HEK293 (cell line): ENCODE measurements at regions not wholly inside any gene's neighbourhood (a gene's known extent, or its start where the extent isn't known, plus 50 kb on each side); places are given as distances from the start of the nearest gene placed in this dataset.

Experiments used
- CTCF ChIA-PET: fragments of 350-600 bp; formaldehyde crosslinking; extraction: SDS; loops from one replicate; lab custom pipeline; 2021; ENCODE audit warnings: antibody characterized with exemption; lab: Yijun Ruan, JAX
- POLR2A ChIA-PET: fragments of 300-600 bp; formaldehyde crosslinking; extraction: SDS; loops from one replicate; lab custom pipeline; 2020; ENCODE audit warnings: antibody characterized with exemption, inconsistent platforms; lab: Yijun Ruan, JAX
- H3K27ac ChIP-seq: fragments of 200-500 bp; sonication (Bioruptor generic); 2 replicates; pipeline ENCODE4 v1.5.1; 2014; ENCODE audit warnings: low read depth, low read length, control low read depth, inconsistent platforms; ENCODE audit errors: extremely low read depth
- H3K36me3 ChIP-seq, 2 experiments: fragments of 200-500 bp in 1 of 2; sonication (Bioruptor generic) in 1 of 2; 1 replicate in 1 of 2; 2 replicates in 1 of 2; pipeline ENCODE4 v1.5.1; 2014 to 2017; ENCODE audit warnings: inconsistent platforms in 2 of 2, low read length in 2 of 2; ENCODE audit not compliant: control insufficient read depth in 2 of 2, insufficient read depth in 1 of 2
- H3K4me1 ChIP-seq: fragments of 200-500 bp; sonication (Bioruptor generic); 2 replicates; pipeline ENCODE4 v1.5.1; 2014; ENCODE audit warnings: mild to moderate bottlenecking, low read length, inconsistent platforms; ENCODE audit not compliant: control insufficient read depth, insufficient read depth
- H3K4me3 ChIP-seq: 2 replicates; pipeline ENCODE4 v1.5.1; 2011; ENCODE audit warnings: low read depth, mild to moderate bottlenecking, control low read depth, low read length, moderate library complexity
- H3K9me3 ChIP-seq: fragments of 200-500 bp; sonication (Bioruptor generic); 2 replicates; pipeline ENCODE4 v1.5.1; 2014; ENCODE audit warnings: low read depth, low read length, inconsistent platforms; ENCODE audit not compliant: control insufficient read depth, insufficient read depth
- KLF7 ChIP-seq: fragments of 450-650 bp; formaldehyde crosslinking; IDR thresholded peaks from 2 replicates; pipeline ENCODE4 v1.5.1; 2016; ENCODE audit warnings: missing biosample characterization, missing genetic modification characterization, borderline replicate concordance
- KLF8 ChIP-seq: fragments of 450-650 bp; formaldehyde crosslinking; IDR thresholded peaks from 2 replicates; pipeline ENCODE4 v1.5.1; 2016; ENCODE audit warnings: missing biosample characterization, missing genetic modification characterization
- MYNN ChIP-seq: fragments of 450-650 bp; formaldehyde crosslinking; IDR thresholded peaks from 2 replicates; pipeline ENCODE4 v1.5.1; 2016; ENCODE audit warnings: missing biosample characterization, missing genetic modification characterization, borderline replicate concordance
- PRDM1 ChIP-seq: fragments of 450-650 bp; formaldehyde crosslinking; IDR thresholded peaks from 2 replicates; pipeline ENCODE4; 2016; ENCODE audit warnings: missing biosample characterization, missing genetic modification characterization
- PRDM10 ChIP-seq: fragments of 450-650 bp; formaldehyde crosslinking; IDR thresholded peaks from 2 replicates; pipeline ENCODE4 v1.5.1; 2016; ENCODE audit warnings: missing biosample characterization, missing genetic modification characterization
- PRDM4 ChIP-seq: fragments of 450-650 bp; formaldehyde crosslinking; IDR thresholded peaks from 2 replicates; pipeline ENCODE4 v1.5.1; 2017; ENCODE audit warnings: missing biosample characterization, missing genetic modification characterization
- RBAK ChIP-seq: fragments of 450-650 bp; formaldehyde crosslinking; IDR thresholded peaks from 2 replicates; pipeline ENCODE4 v1.5.1; 2016; ENCODE audit warnings: missing biosample characterization, missing genetic modification characterization
- SETDB1 ChIP-seq: IDR thresholded peaks from one replicate; pipeline ENCODE4 v1.6.1; 2017; ENCODE audit warnings: mild to moderate bottlenecking, low read length, moderate library complexity, mixed read lengths; ENCODE audit not compliant: insufficient read length
- TRIM28 ChIP-seq: IDR thresholded peaks from 2 replicates; pipeline ENCODE4 v1.6.1; 2011; ENCODE audit warnings: low read length, control low read depth, borderline replicate concordance
- ZFP3 ChIP-seq: fragments of 450-650 bp; formaldehyde crosslinking; IDR thresholded peaks from 2 replicates; pipeline ENCODE4 v1.5.1; 2016; ENCODE audit warnings: low read depth, missing biosample characterization, missing genetic modification characterization
- ZNF211 ChIP-seq: fragments of 450-650 bp; formaldehyde crosslinking; IDR thresholded peaks from 2 replicates; pipeline ENCODE4 v1.5.1; 2016; ENCODE audit warnings: low read depth, missing biosample characterization, missing genetic modification characterization
- ZNF223 ChIP-seq: fragments of 450-650 bp; formaldehyde crosslinking; IDR thresholded peaks from 2 replicates; pipeline ENCODE4 v1.5.1; 2016; ENCODE audit warnings: missing biosample characterization, missing genetic modification characterization
- ZNF362 ChIP-seq: fragments of 450-650 bp; formaldehyde crosslinking; IDR thresholded peaks from 2 replicates; pipeline ENCODE4 v1.5.1; 2016; ENCODE audit warnings: missing biosample characterization, missing genetic modification characterization
- ZNF391 ChIP-seq: fragments of 450-650 bp; formaldehyde crosslinking; IDR thresholded peaks from 2 replicates; pipeline ENCODE4 v1.5.1; 2016; ENCODE audit warnings: low read depth, missing biosample characterization, missing genetic modification characterization, borderline replicate concordance
- ZNF433 ChIP-seq: fragments of 450-650 bp; formaldehyde crosslinking; IDR thresholded peaks from 2 replicates; pipeline ENCODE4 v1.5.1; 2016; ENCODE audit warnings: missing biosample characterization, missing genetic modification characterization, low read depth
- ZNF501 ChIP-seq: fragments of 450-650 bp; formaldehyde crosslinking; IDR thresholded peaks from 2 replicates; pipeline ENCODE4 v1.5.1; 2016; ENCODE audit warnings: missing biosample characterization, missing genetic modification characterization
- ZNF610 ChIP-seq: fragments of 450-650 bp; formaldehyde crosslinking; IDR thresholded peaks from 2 replicates; pipeline ENCODE4 v1.5.1; 2016; ENCODE audit warnings: missing biosample characterization, missing genetic modification characterization, borderline replicate concordance
- ZNF701 ChIP-seq: fragments of 450-650 bp; formaldehyde crosslinking; IDR thresholded peaks from 2 replicates; pipeline ENCODE4 v1.5.1; 2016; ENCODE audit warnings: missing biosample characterization, missing genetic modification characterization
- ZNF704 ChIP-seq: fragments of 450-650 bp; formaldehyde crosslinking; IDR thresholded peaks from 2 replicates; pipeline ENCODE4 v1.5.1; 2016; ENCODE audit warnings: missing biosample characterization, missing genetic modification characterization
- ZNF777 ChIP-seq: fragments of 450-650 bp; formaldehyde crosslinking; IDR thresholded peaks from 2 replicates; pipeline ENCODE4 v1.5.1; 2017; ENCODE audit warnings: missing biosample characterization, missing genetic modification characterization, borderline replicate concordance
- ZNF791 ChIP-seq: fragments of 450-650 bp; formaldehyde crosslinking; IDR thresholded peaks from 2 replicates; pipeline ENCODE4 v1.5.1; 2016; ENCODE audit warnings: missing biosample characterization, missing genetic modification characterization

- TF ChIP-seq PRDM4 (tag by site-specific recombination) (no peak), ZNF777 (tag by site-specific recombination) (no peak), ZNF211 (no peak), RBAK (tag by site-specific recombination) (no peak), ZNF391 (tag by site-specific recombination) (no peak), ZNF501 (tag by site-specific recombination) (no peak), KLF8 (tag by site-specific recombination) (no peak)
- TF ChIP-seq, all 188 proteins: peak for 0
Measured at GRCh38 chr4:122524176-122524575, 67.7 kb upstream of the IL2 start (continued).

GRCh38 chr4:122522944-122523343, 66.4 kb upstream of the IL2 start:
- ChIA-PET POLR2A (no interaction called here), CTCF (no interaction called here)

More at GRCh38 chr4:122522944-122523343, 66.4 kb upstream of the IL2 start:
- H3K9me3 ChIP-seq: no peaks in the 10 kb centered on the region
- no peaks in the 10 kb centered on the region for H3K4me1 ChIP-seq
- TF ChIP-seq KLF7: no peak
- TF ChIP-seq ZNF610 (tag by site-specific recombination): no peak
- TF ChIP-seq ZNF701 (tag by site-specific recombination): no peak
- TF ChIP-seq ZNF223 (tag by site-specific recombination): no peak
- TF ChIP-seq SETDB1: no peak
- no peak for TF ChIP-seq ZNF362 (tag by site-specific recombination)
- no peak for TF ChIP-seq ZFP3 (tag by site-specific recombination)
- no peak for TF ChIP-seq ZNF791
- TF ChIP-seq PRDM10: no peak
- no peak for TF ChIP-seq TRIM28
- no peak for TF ChIP-seq MYNN (tag by site-specific recombination)
- TF ChIP-seq PRDM1 (tag by site-specific recombination): no peak
- TF ChIP-seq ZNF433 (tag by site-specific recombination): no peak
- no peak for TF ChIP-seq ZNF704 (tag by site-specific recombination)
- H3K27ac ChIP-seq: no peak overlapping the region
- H3K36me3 ChIP-seq: no peaks in the 10 kb centered on the region
- no peak overlapping the region for H3K4me3 ChIP-seq
